WTC11 (cell line): ENCODE measurements at regions not wholly inside any gene's neighbourhood (a gene's known extent, or its start where the extent isn't known, plus 50 kb on each side); places are given as distances from the start of the nearest gene placed in this dataset.

Source experiments
- ATAC-seq: fragments of 200-7000 bp; cut with Tn5 transposase; 2 replicates; pipeline ENCODE4 v1.10.0; 2021; ENCODE audit warnings: mild to moderate bottlenecking, moderate library complexity
- CTCF ChIA-PET: fragments of 300-600 bp; sonication (Branson Sonifier 250); formaldehyde crosslinking; loops from one replicate; lab custom pipeline; 2021; ENCODE audit warnings: antibody characterized with exemption; lab: Charles Lee
- POLR2A ChIA-PET: fragments of 350-600 bp; sonication (Branson Sonifier 250); formaldehyde crosslinking; loops from one replicate; lab custom pipeline; 2021; ENCODE audit warnings: antibody characterized with exemption; lab: Charles Lee
- DNase-seq: peaks from one replicate; pipeline ENCODE4 v3.0.0; 2021; ENCODE audit warnings: low spot score
- H3K27ac Mint-ChIP-seq: 2 replicates; pipeline ENCODE4 v1.8.0; 2021; ENCODE audit warnings: mixed read lengths
- H3K27me3 Mint-ChIP-seq: 2 replicates; pipeline ENCODE4 v1.8.0; 2021; ENCODE audit warnings: low read depth, mild to moderate bottlenecking, moderate library complexity, mixed read lengths
- H3K36me3 Mint-ChIP-seq: 2 replicates; pipeline ENCODE4 v1.8.0; 2021; ENCODE audit warnings: mixed read lengths
- H3K4me1 Mint-ChIP-seq: 2 replicates; pipeline ENCODE4 v1.8.0; 2022; ENCODE audit warnings: mixed read lengths
- H3K4me3 Mint-ChIP-seq: 2 replicates; pipeline ENCODE4 v1.8.0; 2021; ENCODE audit warnings: mild to moderate bottlenecking, moderate library complexity, mixed read lengths
- H3K9me3 Mint-ChIP-seq: 2 replicates; pipeline ENCODE4 v1.8.0; 2021; ENCODE audit warnings: mixed read lengths
- CREB1 ChIP-seq: sonication (generic); formaldehyde crosslinking; IDR thresholded peaks from 2 replicates; pipeline ENCODE4 v1.8.0; 2023; ENCODE audit warnings: mild to moderate bottlenecking, missing genetic modification reagents
- EMX1 ChIP-seq: fragments of 250-450 bp; sonication (Bioruptor Pico); IDR thresholded peaks from 2 replicates; pipeline ENCODE4 v1.8.0; 2021; ENCODE audit warnings: mild to moderate bottlenecking
- FOXJ3 ChIP-seq: sonication (generic); formaldehyde crosslinking; IDR thresholded peaks from 2 replicates; pipeline ENCODE4 v1.9.0; 2021; ENCODE audit warnings: missing genetic modification reagents, mild to moderate bottlenecking, borderline replicate concordance
- GTF2I ChIP-seq: fragments of 250-450 bp; sonication (Bioruptor Pico); conservative IDR thresholded peaks from 2 replicates; pipeline ENCODE4 v1.4.0; 2021; ENCODE audit warnings: mild to moderate bottlenecking
- KAT7 ChIP-seq: sonication (generic); formaldehyde crosslinking; IDR thresholded peaks from 2 replicates; pipeline ENCODE4 v1.8.1; 2023; ENCODE audit warnings: missing genetic modification reagents, mild to moderate bottlenecking, borderline replicate concordance
- MXD4 ChIP-seq: fragments of 250-450 bp; sonication (Bioruptor Pico); IDR thresholded peaks from 2 replicates; pipeline ENCODE4 v1.8.0; 2021; ENCODE audit warnings: mild to moderate bottlenecking, moderate library complexity, borderline replicate concordance
- NR1H2 ChIP-seq: sonication (generic); formaldehyde crosslinking; IDR thresholded peaks from 2 replicates; pipeline ENCODE4 v1.9.0; 2021; ENCODE audit warnings: mild to moderate bottlenecking, moderate library complexity, missing genetic modification reagents
- NR3C1 ChIP-seq: sonication (generic); formaldehyde crosslinking; conservative IDR thresholded peaks from 2 replicates; pipeline ENCODE4 v1.8.1; 2023; ENCODE audit warnings: low read depth, mild to moderate bottlenecking, missing genetic modification reagents
- OVOL2 ChIP-seq: fragments of 250-450 bp; sonication (Bioruptor Pico); IDR thresholded peaks from 2 replicates; pipeline ENCODE4 v1.9.0; 2021; ENCODE audit warnings: mild to moderate bottlenecking, borderline replicate concordance
- RORB ChIP-seq: fragments of 250-450 bp; sonication (Bioruptor Pico); IDR thresholded peaks from 2 replicates; pipeline ENCODE4 v1.9.0; 2021; ENCODE audit warnings: mild to moderate bottlenecking
- SMAD4 ChIP-seq: sonication (generic); formaldehyde crosslinking; IDR thresholded peaks from 2 replicates; pipeline ENCODE4 v1.8.0; 2022; ENCODE audit warnings: mild to moderate bottlenecking, missing genetic modification reagents
- TEAD1 ChIP-seq: sonication (generic); formaldehyde crosslinking; IDR thresholded peaks from 2 replicates; pipeline ENCODE4 v1.8.0; 2022; ENCODE audit warnings: mild to moderate bottlenecking, missing genetic modification reagents
- TP53 ChIP-seq: sonication (generic); formaldehyde crosslinking; IDR thresholded peaks from 2 replicates; pipeline ENCODE4 v1.8.1; 2023; ENCODE audit warnings: mild to moderate bottlenecking, missing genetic modification reagents
- ZMAT4 ChIP-seq: fragments of 250-450 bp; sonication (Bioruptor Pico); IDR thresholded peaks from 2 replicates; pipeline ENCODE4 v1.9.0; 2021; ENCODE audit warnings: mild to moderate bottlenecking
- ZNF317 ChIP-seq: sonication (generic); formaldehyde crosslinking; IDR thresholded peaks from 2 replicates; pipeline ENCODE4 v1.8.1; 2023; ENCODE audit warnings: low read depth, mild to moderate bottlenecking, moderate library complexity, missing genetic modification reagents, borderline replicate concordance
- ZNF396 ChIP-seq: fragments of 250-450 bp; sonication (Bioruptor Pico); IDR thresholded peaks from 2 replicates; pipeline ENCODE4 v1.8.0; 2021; ENCODE audit warnings: mild to moderate bottlenecking, moderate library complexity, borderline replicate concordance
- ZNF671 ChIP-seq: fragments of 250-450 bp; sonication (Bioruptor Pico); IDR thresholded peaks from 2 replicates; pipeline ENCODE4 v1.8.0; 2021; ENCODE audit warnings: mild to moderate bottlenecking
- TF ChIP-seq, protein P1 (sequence below): sonication (generic); formaldehyde crosslinking; IDR thresholded peaks from 2 replicates; pipeline ENCODE4 v1.8.1; 2023; ENCODE audit warnings: mild to moderate bottlenecking, moderate library complexity, missing genetic modification reagents
- TF ChIP-seq, protein P2 (sequence below): sonication (generic); formaldehyde crosslinking; IDR thresholded peaks from 2 replicates; pipeline ENCODE4 v1.8.0; 2022; ENCODE audit warnings: mild to moderate bottlenecking, missing genetic modification reagents
- TF ChIP-seq, protein P3 (sequence below): sonication (generic); formaldehyde crosslinking; IDR thresholded peaks from 2 replicates; pipeline ENCODE4 v1.8.1; 2022; ENCODE audit warnings: low read depth, mild to moderate bottlenecking, moderate library complexity, missing genetic modification reagents, borderline replicate concordance
- TF ChIP-seq, protein P4 (sequence below): sonication (generic); formaldehyde crosslinking; IDR thresholded peaks from 2 replicates; pipeline ENCODE4 v1.8.0; 2022; ENCODE audit warnings: mild to moderate bottlenecking, missing genetic modification reagents
- TF ChIP-seq, protein P5 (sequence below): fragments of 250-450 bp; sonication (Bioruptor Pico); conservative IDR thresholded peaks from 2 replicates; pipeline ENCODE4 v1.9.0; 2021; ENCODE audit warnings: mild to moderate bottlenecking
- TF ChIP-seq, protein P6 (sequence below): sonication (generic); formaldehyde crosslinking; IDR thresholded peaks from 2 replicates; pipeline ENCODE4 v1.8.0; 2022; ENCODE audit warnings: mild to moderate bottlenecking, missing genetic modification reagents
- TF ChIP-seq, protein P7 (sequence below): fragments of 250-450 bp; sonication (Bioruptor Pico); IDR thresholded peaks from 2 replicates; pipeline ENCODE4 v1.9.0; 2021; ENCODE audit warnings: mild to moderate bottlenecking

DNA sequence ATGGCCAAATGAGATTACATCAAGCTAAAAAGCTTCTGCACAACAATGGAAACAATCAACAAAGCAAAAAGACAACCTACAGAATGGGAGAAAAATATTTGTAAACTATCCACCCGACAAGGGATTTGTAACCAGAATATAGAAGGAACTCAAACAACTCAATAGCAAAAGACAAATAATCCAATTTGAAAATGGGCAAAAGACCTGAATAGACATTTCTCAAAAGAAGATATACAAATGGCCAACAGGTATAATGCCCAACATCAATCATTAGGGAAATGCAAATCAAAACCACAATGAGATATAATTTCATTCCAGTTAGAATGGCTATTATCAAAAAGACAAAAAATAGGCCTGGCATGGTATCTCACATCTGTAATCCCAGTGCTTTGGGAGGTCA, 140.0 kb downstream of the GLUL start:
- Mint-ChIP-seq H3K27ac (no peak overlapping the region), H3K9me3 (no peaks in the 10 kb centered on the region; the same call in 1 of the 2 replicates), H3K36me3 (no peaks in the 10 kb centered on the region), H3K27me3 (no peaks in the 10 kb centered on the region), H3K4me1 (0 out of 2 replicates have a peak, but pooled peaks cover 3% of the 10 kb centered on the region), H3K4me3 (no peak overlapping the region)
- no peak for TF ChIP-seq OVOL2
- no peak for TF ChIP-seq CREB1 (CRISPR knock-in tag)
- TF ChIP-seq, protein P1, sequence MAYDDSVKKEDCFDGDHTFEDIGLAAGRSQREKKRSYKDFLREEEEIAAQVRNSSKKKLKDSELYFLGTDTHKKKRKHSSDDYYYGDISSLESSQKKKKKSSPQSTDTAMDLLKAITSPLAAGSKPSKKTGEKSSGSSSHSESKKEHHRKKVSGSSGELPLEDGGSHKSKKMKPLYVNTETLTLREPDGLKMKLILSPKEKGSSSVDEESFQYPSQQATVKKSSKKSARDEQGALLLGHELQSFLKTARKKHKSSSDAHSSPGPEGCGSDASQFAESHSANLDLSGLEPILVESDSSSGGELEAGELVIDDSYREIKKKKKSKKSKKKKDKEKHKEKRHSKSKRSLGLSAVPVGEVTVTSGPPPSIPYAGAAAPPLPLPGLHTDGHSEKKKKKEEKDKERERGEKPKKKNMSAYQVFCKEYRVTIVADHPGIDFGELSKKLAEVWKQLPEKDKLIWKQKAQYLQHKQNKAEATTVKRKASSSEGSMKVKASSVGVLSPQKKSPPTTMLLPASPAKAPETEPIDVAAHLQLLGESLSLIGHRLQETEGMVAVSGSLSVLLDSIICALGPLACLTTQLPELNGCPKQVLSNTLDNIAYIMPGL: no peak
- no peak for TF ChIP-seq ZNF317
- no peak for TF ChIP-seq GTF2I (CRISPR knock-in tag)
- TF ChIP-seq, protein P2, sequence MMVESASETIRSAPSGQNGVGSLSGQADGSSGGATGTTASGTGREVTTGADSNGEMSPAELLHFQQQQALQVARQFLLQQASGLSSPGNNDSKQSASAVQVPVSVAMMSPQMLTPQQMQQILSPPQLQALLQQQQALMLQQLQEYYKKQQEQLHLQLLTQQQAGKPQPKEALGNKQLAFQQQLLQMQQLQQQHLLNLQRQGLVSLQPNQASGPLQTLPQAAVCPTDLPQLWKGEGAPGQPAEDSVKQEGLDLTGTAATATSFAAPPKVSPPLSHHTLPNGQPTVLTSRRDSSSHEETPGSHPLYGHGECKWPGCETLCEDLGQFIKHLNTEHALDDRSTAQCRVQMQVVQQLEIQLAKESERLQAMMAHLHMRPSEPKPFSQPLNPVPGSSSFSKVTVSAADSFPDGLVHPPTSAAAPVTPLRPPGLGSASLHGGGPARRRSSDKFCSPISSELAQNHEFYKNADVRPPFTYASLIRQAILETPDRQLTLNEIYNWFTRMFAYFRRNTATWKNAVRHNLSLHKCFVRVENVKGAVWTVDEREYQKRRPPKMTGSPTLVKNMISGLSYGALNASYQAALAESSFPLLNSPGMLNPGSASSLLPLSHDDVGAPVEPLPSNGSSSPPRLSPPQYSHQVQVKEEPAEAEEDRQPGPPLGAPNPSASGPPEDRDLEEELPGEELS (CRISPR knock-in tag): no peak
- ATAC-seq (no peak), DNase-seq (no peak)
- POLR2A ChIA-PET: no interaction called here
- CTCF ChIA-PET: no interaction called here

DNA sequence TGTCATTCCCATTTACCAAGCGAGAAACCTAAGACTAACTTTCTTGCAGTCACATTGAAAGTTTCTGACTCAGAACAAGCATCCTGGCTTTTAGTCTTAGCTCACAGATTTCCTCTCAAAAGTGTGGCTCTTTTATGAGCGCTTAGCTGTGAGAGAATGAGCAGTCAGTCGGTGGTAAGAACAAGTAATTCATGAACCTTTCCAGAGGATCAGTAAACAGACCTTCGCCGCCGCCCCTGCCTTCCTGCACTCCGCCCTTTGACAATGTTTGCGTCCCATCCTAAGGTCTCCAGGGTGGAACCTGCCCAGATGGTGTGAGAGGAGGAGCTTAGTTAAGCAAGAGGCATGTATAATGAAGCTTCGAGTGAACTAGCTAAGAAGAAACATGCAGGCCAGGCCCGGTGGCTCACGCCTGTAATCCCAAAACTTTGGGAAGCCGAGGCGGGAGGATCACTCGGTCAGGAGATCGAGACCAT, 142.4 kb downstream of the GLUL start:
- H3K36me3 Mint-ChIP-seq: no peaks in the 10 kb centered on the region
- ChIA-PET POLR2A (no interaction called here), CTCF (interaction anchor here (0.8 to 2.7 kb wide), 5 partner anchors 51 to 168 kb away, joined by 3 to 10 read pairs (median 4); no protein-coding TSS in a partner anchor)
- H3K27me3 Mint-ChIP-seq: no peaks in the 10 kb centered on the region
- DNase-seq: no peak
- 0 out of 2 replicates have a peak, but pooled peaks cover 3% of the 10 kb centered on the region for H3K4me1 Mint-ChIP-seq
- H3K4me3 Mint-ChIP-seq: no peak overlapping the region
- H3K27ac Mint-ChIP-seq: no peak overlapping the region
- H3K9me3 Mint-ChIP-seq: peaks cover under 1% of the 10 kb centered on the region; the same call in 1 of the 2 replicates
- peak; percentile 87 for ATAC-seq
- TF ChIP-seq EMX1 (CRISPR knock-in tag): no peak
- no peak for TF ChIP-seq ZNF396
- TF ChIP-seq NR1H2: no peak
- TF ChIP-seq NR3C1 (CRISPR knock-in tag): no peak
- TF ChIP-seq, protein P3, sequence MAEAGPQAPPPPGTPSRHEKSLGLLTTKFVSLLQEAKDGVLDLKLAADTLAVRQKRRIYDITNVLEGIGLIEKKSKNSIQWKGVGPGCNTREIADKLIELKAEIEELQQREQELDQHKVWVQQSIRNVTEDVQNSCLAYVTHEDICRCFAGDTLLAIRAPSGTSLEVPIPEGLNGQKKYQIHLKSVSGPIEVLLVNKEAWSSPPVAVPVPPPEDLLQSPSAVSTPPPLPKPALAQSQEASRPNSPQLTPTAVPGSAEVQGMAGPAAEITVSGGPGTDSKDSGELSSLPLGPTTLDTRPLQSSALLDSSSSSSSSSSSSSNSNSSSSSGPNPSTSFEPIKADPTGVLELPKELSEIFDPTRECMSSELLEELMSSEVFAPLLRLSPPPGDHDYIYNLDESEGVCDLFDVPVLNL (CRISPR knock-in tag): no peak
- TF ChIP-seq SMAD4 (CRISPR knock-in tag): no peak
- TF ChIP-seq, protein P4, sequence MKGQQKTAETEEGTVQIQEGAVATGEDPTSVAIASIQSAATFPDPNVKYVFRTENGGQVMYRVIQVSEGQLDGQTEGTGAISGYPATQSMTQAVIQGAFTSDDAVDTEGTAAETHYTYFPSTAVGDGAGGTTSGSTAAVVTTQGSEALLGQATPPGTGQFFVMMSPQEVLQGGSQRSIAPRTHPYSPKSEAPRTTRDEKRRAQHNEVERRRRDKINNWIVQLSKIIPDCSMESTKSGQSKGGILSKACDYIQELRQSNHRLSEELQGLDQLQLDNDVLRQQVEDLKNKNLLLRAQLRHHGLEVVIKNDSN (CRISPR knock-in tag): no peak
- no peak for TF ChIP-seq TP53
- no peak for TF ChIP-seq ZNF671 (CRISPR knock-in tag)
- TF ChIP-seq TEAD1 (CRISPR knock-in tag): no peak
- TF ChIP-seq FOXJ3 (CRISPR knock-in tag): no peak
- no peak for TF ChIP-seq KAT7 (CRISPR knock-in tag)
- no peak for TF ChIP-seq ZMAT4 (CRISPR knock-in tag)
- TF ChIP-seq, protein P5, sequence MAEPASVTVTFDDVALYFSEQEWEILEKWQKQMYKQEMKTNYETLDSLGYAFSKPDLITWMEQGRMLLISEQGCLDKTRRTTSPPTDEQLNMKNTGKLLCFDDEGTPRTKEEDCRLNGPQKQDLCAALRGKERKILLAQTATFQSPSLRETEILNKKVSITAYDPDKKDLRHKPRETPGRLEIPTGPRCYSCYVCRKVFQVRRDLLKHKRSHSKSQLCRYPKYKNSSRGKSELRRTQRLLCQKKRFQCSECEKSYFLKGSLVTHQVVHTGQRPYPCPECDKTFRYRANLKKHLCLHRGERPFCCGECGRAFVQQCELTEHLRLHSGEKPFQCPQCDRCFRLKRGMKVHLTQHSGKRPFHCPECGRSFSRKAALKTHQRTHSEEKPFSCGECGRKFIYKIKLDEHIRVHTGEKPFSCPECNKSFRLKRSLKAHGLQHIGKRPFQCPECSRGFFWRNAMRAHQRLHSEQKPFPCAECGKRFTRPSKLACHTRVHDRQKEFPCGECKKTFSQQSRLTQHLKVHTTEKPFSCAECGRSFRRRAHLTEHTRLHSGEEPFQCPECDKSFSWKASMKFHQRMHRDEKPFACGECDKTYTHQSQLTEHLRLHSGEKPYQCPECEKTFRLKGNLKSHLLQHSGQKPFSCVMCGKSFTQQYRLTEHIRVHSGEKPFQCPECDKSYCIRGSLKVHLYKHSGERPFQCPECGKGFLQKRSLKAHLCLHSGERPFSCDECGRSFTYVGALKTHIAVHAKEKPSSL (CRISPR knock-in tag): no peak
- TF ChIP-seq, protein P6, sequence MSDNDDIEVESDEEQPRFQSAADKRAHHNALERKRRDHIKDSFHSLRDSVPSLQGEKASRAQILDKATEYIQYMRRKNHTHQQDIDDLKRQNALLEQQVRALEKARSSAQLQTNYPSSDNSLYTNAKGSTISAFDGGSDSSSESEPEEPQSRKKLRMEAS: no peak
- no peak for TF ChIP-seq MXD4 (CRISPR knock-in tag)
- TF ChIP-seq, protein P7, sequence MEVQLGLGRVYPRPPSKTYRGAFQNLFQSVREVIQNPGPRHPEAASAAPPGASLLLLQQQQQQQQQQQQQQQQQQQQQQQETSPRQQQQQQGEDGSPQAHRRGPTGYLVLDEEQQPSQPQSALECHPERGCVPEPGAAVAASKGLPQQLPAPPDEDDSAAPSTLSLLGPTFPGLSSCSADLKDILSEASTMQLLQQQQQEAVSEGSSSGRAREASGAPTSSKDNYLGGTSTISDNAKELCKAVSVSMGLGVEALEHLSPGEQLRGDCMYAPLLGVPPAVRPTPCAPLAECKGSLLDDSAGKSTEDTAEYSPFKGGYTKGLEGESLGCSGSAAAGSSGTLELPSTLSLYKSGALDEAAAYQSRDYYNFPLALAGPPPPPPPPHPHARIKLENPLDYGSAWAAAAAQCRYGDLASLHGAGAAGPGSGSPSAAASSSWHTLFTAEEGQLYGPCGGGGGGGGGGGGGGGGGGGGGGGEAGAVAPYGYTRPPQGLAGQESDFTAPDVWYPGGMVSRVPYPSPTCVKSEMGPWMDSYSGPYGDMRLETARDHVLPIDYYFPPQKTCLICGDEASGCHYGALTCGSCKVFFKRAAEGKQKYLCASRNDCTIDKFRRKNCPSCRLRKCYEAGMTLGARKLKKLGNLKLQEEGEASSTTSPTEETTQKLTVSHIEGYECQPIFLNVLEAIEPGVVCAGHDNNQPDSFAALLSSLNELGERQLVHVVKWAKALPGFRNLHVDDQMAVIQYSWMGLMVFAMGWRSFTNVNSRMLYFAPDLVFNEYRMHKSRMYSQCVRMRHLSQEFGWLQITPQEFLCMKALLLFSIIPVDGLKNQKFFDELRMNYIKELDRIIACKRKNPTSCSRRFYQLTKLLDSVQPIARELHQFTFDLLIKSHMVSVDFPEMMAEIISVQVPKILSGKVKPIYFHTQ (CRISPR knock-in tag): no peak
- no peak for TF ChIP-seq RORB (CRISPR knock-in tag)
